HepG2 (cell line): ENCODE measurements at regions not wholly inside any gene's neighbourhood (a gene's known extent, or its start where the extent isn't known, plus 50 kb on each side); places are given as distances from the start of the nearest gene placed in this dataset.

ENCODE experiments used
- ATAC-seq: fragments of 200-7000 bp; cut with Tn5 transposase; 3 replicates; pipeline ENCODE4 v1.9.1; 2020; ENCODE audit warnings: mild to moderate bottlenecking, moderate library complexity
- BruUV-seq: library from RNA; stranded (reverse); fragments of 400-500 nt; replicated peaks from 2 replicates; lab custom pipeline; 2021; lab: Mats Ljungman, UMichigan
- CTCF ChIA-PET: fragments of 300-600 bp; formaldehyde crosslinking; extraction: SDS; loops from one replicate; lab custom pipeline; 2021; ENCODE audit warnings: low total read pairs, inconsistent platforms, low intra/inter-chr PET ratio; lab: Yijun Ruan, JAX
- POLR2A ChIA-PET: fragments of 350-600 bp; sonication (Branson Sonifier 250); formaldehyde crosslinking; loops from one replicate; lab custom pipeline; 2020; ENCODE audit warnings: antibody characterized with exemption, inconsistent platforms; lab: Yijun Ruan, JAX
- DNase-seq: peaks from one replicate; pipeline ENCODE4 v3.0.0-alpha.2; 2015; ENCODE audit warnings: low spot score
- FAIRE-seq: peaks from 3 replicates; lab custom pipeline; 2011; peaks lifted over from hg19 to GRCh38; lab: Jason Lieb, UNC
- H2AFZ ChIP-seq: one replicate; pipeline ENCODE4 v1.6.1; 2011; ENCODE audit warnings: low read length, inconsistent platforms
- H3K27ac ChIP-seq: fragments of 300-600 bp; 3 replicates; pipeline ENCODE4 v1.8.0; 2011; ENCODE audit warnings: mixed run types, mild to moderate bottlenecking, mixed read lengths, low read length, inconsistent platforms; ENCODE audit not compliant: insufficient read depth; ENCODE audit errors: extremely low read length
- H3K27me3 ChIP-seq, 2 experiments: fragments of 200-600 bp in 1 of 2; 2 replicates in 1 of 2; 3 replicates in 1 of 2; pipeline versions ENCODE4 v1.6.0 to v1.8.0; 2011; ENCODE audit warnings: low read length in 2 of 2, mild to moderate bottlenecking in 2 of 2, moderate library complexity in 2 of 2, inconsistent platforms in 1 of 2; ENCODE audit not compliant: insufficient read depth in 2 of 2, control insufficient read depth in 1 of 2
- H3K36me3 ChIP-seq, 2 experiments: fragments of 200-600 bp in 1 of 2; replicated peaks in 1 of 2; 2 replicates in 1 of 2; 3 replicates in 1 of 2; pipeline versions ENCODE4 v1.5.1 to v1.8.0; 2011; ENCODE audit warnings: low read length in 2 of 2, inconsistent platforms in 1 of 2; ENCODE audit not compliant: insufficient read depth in 2 of 2, control insufficient read depth in 1 of 2
- H3K4me1 ChIP-seq: 2 replicates; pipeline ENCODE4 v1.5.1; 2012; ENCODE audit warnings: low read length, inconsistent platforms; ENCODE audit not compliant: insufficient read depth
- H3K4me2 ChIP-seq: 2 replicates; pipeline ENCODE4 v1.6.0; 2011; ENCODE audit warnings: low read depth, low read length, inconsistent platforms
- H3K4me3 ChIP-seq, 3 experiments: fragments of 200-600 bp in 1 of 3; sonication (generic), shearing (Covaris generic) in 1 of 3; replicated peaks in 1 of 3; 2 replicates each; pipeline ENCODE4 v1.5.1; 2011 to 2016; ENCODE audit warnings: low read length in 3 of 3, inconsistent platforms in 2 of 3, low read depth in 2 of 3, mild to moderate bottlenecking in 2 of 3, control low read depth in 1 of 3, mixed read lengths in 1 of 3; ENCODE audit not compliant: insufficient read depth in 1 of 3
- H3K79me2 ChIP-seq: one replicate; pipeline ENCODE4 v1.6.1; 2011; ENCODE audit warnings: low read length, inconsistent platforms; ENCODE audit not compliant: insufficient read depth
- H3K9ac ChIP-seq: 2 replicates; pipeline ENCODE4 v1.6.0; 2011; ENCODE audit warnings: mild to moderate bottlenecking, low read depth, low read length, inconsistent platforms; ENCODE audit not compliant: insufficient read depth
- H3K9me3 ChIP-seq: 2 replicates; pipeline ENCODE4 v1.5.1; 2012; ENCODE audit warnings: mild to moderate bottlenecking, low read length
- H4K20me1 ChIP-seq: 2 replicates; pipeline ENCODE4 v1.6.0; 2011; ENCODE audit warnings: inconsistent platforms, mild to moderate bottlenecking, low read length, moderate library complexity; ENCODE audit not compliant: insufficient read depth
- ATF7-NPFF ChIP-seq: sonication (generic); formaldehyde crosslinking; IDR thresholded peaks from 2 replicates; pipeline ENCODE4 v1.8.1; 2023; ENCODE audit warnings: mild to moderate bottlenecking, low read depth, missing genetic modification reagents, moderate library complexity
- DR1 ChIP-seq: sonication (generic); formaldehyde crosslinking; IDR thresholded peaks from 2 replicates; pipeline ENCODE4 v1.8.0; 2021; ENCODE audit warnings: mild to moderate bottlenecking, missing genetic modification reagents, inconsistent platforms
- GABPB1 ChIP-seq: IDR thresholded peaks from 2 replicates; pipeline ENCODE4 v1.6.1; 2016; ENCODE audit warnings: mild to moderate bottlenecking, missing genetic modification reagents, moderate library complexity, missing compliant biosample characterization
- HOMEZ ChIP-seq: IDR thresholded peaks from 2 replicates; pipeline ENCODE4 v1.6.1; 2016; ENCODE audit warnings: low read depth
- IKZF5 ChIP-seq: IDR thresholded peaks from 2 replicates; pipeline ENCODE4 v1.6.1; 2018; ENCODE audit warnings: missing genetic modification reagents, mild to moderate bottlenecking, missing compliant biosample characterization
- RBM39 ChIP-seq: fragments of 200-400 bp; formaldehyde crosslinking; IDR thresholded peaks from one replicate; pipeline ENCODE4 v1.6.1; 2018; ENCODE audit warnings: antibody characterized with exemption, mild to moderate bottlenecking, low read depth, low read length; ENCODE audit not compliant: poor library complexity, severe bottlenecking
- RFXAP ChIP-seq: sonication (generic); formaldehyde crosslinking; IDR thresholded peaks from 2 replicates; pipeline ENCODE4 v1.4.0; 2020; ENCODE audit warnings: missing genetic modification reagents, borderline replicate concordance
- THAP9 ChIP-seq: sonication (generic); formaldehyde crosslinking; IDR thresholded peaks from 2 replicates; pipeline ENCODE4; 2020; ENCODE audit warnings: missing genetic modification reagents, mild to moderate bottlenecking, borderline replicate concordance
- YEATS2 ChIP-seq: sonication (generic); formaldehyde crosslinking; IDR thresholded peaks from 2 replicates; pipeline ENCODE4 v1.4.0; 2020; ENCODE audit warnings: missing genetic modification reagents, borderline replicate concordance
- YEATS4 ChIP-seq: sonication (generic); formaldehyde crosslinking; IDR thresholded peaks from 2 replicates; pipeline ENCODE4 v1.4.0; 2020; ENCODE audit warnings: missing genetic modification reagents, borderline replicate concordance
- ZMYM4 ChIP-seq: sonication (generic); formaldehyde crosslinking; IDR thresholded peaks from 2 replicates; pipeline ENCODE4 v1.8.1; 2023; ENCODE audit warnings: mild to moderate bottlenecking, missing genetic modification reagents
- ZNF12 ChIP-seq: sonication (generic); formaldehyde crosslinking; IDR thresholded peaks from 2 replicates; pipeline ENCODE4 v1.5.0; 2020; ENCODE audit warnings: missing genetic modification reagents
- ZNF24 ChIP-seq: fragments of 450-650 bp; IDR thresholded peaks from 2 replicates; pipeline ENCODE4 v1.6.1; 2017; ENCODE audit warnings: antibody characterized with exemption, mild to moderate bottlenecking
- ZNF605 ChIP-seq: sonication (generic); formaldehyde crosslinking; IDR thresholded peaks from 2 replicates; pipeline ENCODE4 v1.8.0; 2022; ENCODE audit warnings: mild to moderate bottlenecking, missing genetic modification reagents
- ZNF775 ChIP-seq: sonication (generic); formaldehyde crosslinking; IDR thresholded peaks from 2 replicates; pipeline ENCODE4 v1.4.0; 2020; ENCODE audit warnings: missing genetic modification reagents, mild to moderate bottlenecking, moderate library complexity, borderline replicate concordance
- WGBS: methylation state at CpG from one replicate; pipeline ENCODE4 v1.1.6; 2017; ENCODE audit warnings: low lambda C conversion rate; 5-methylcytosine and 5-hydroxymethylcytosine counted together
- in situ Hi-C: cut with HindIII; loops from 2 replicates; pipeline ENCODE4 v1.10.0; 2017; ENCODE audit warnings: low pct_unique_long_range_greater_than_20kb; ENCODE audit not compliant: extremely low pct_ligation_motif_present
- intact Hi-C: fragments of 100-400 bp; cut with micrococcal nuclease; formaldehyde crosslinking; loops from one replicate; pipeline ENCODE4 v1.10.0; 2022; ENCODE audit not compliant: unreplicated experiment

- Histone ChIP-seq H3K36me3 (no peaks in the 10 kb centered on the region), H3K9me3 (no peaks in the 10 kb centered on the region), H3K27me3 (no peaks in the 10 kb centered on the region; a peak in 1 of 5 replicates), H3K4me3 (no peak overlapping the region), H3K27ac (no peak overlapping the region), H3K4me1 (no peaks in the 10 kb centered on the region), H4K20me1 (no peaks in the 10 kb centered on the region), H3K9ac (no peak overlapping the region), H3K4me2 (no peak overlapping the region), H3K79me2 (no peaks in the 10 kb centered on the region), H2AFZ (no peak overlapping the region)
- WGBS, result 3% methylated on average over 3 of the region's 3 CpGs
- intact Hi-C loops, result no loop called here
- POLR2A ChIA-PET, result no interaction called here
- BruUV-seq, result no TSS peak
- DNase-seq (no peak), FAIRE-seq (no peak), ATAC-seq (no peak)
- TF ChIP-seq ATF7-NPFF (CRISPR knock-in tag) (no peak), ZNF24 (no peak), RBM39 (no peak), DR1 (no peak), ZNF605 (CRISPR knock-in tag) (no peak), RFXAP (no peak), GABPB1 (CRISPR knock-in tag) (no peak), ZMYM4 (CRISPR knock-in tag) (no peak)
- CTCF ChIA-PET, result no interaction called here
- in situ Hi-C loops, result no loop called here
These were observed 1166.7 kb upstream of the B3GALT2 start for GRCh38 chr1:194353121-194353520.

GRCh38 chr1:194347200-194347599 lies 1160.8 kb upstream of the B3GALT2 start:
- POLR2A ChIA-PET, result no interaction called here
- DNase-seq (no peak), FAIRE-seq (no peak), ATAC-seq (no peak)
- Histone ChIP-seq H3K79me2 (no peaks in the 10 kb centered on the region), H3K4me2 (no peak overlapping the region), H4K20me1 (no peaks in the 10 kb centered on the region), H3K36me3 (no peaks in the 10 kb centered on the region), H2AFZ (no peak overlapping the region), H3K9me3 (no peaks in the 10 kb centered on the region), H3K27ac (no peak overlapping the region), H3K27me3 (no peaks in the 10 kb centered on the region; a peak in 1 of 5 replicates), H3K9ac (no peak overlapping the region), H3K4me3 (no peak overlapping the region), H3K4me1 (no peaks in the 10 kb centered on the region)
- WGBS, result 3% methylated on average over 2 of the region's 2 CpGs
- in situ Hi-C loops (no loop called here), intact Hi-C loops (no loop called here)
- CTCF ChIA-PET, result no interaction called here
- BruUV-seq, result no TSS peak
- TF ChIP-seq YEATS2 (CRISPR knock-in tag) (no peak), HOMEZ (no peak), ZNF12 (no peak), THAP9 (CRISPR knock-in tag) (no peak), IKZF5 (CRISPR knock-in tag) (no peak), ZNF775 (CRISPR knock-in tag) (no peak), YEATS4 (CRISPR knock-in tag) (no peak)
